Mesothelial cell of epicardium (in vitro differentiated cells): ENCODE measurements at regions not wholly inside any gene's neighbourhood (a gene's known extent, or its start where the extent isn't known, plus 50 kb on each side); places are given as distances from the start of the nearest gene placed in this dataset.

Source experiments
- DNase-seq, 2 experiments: peaks; one replicate each; pipeline ENCODE4 v3.0.0; 2021; ENCODE audit warnings: low spot score in 2 of 2; ENCODE audit not compliant: unreplicated experiment in 2 of 2
- H3K27ac Mint-ChIP-seq: 2 replicates; pipeline ENCODE4 v1.8.0; 2021; ENCODE audit warnings: mixed read lengths
- H3K27me3 Mint-ChIP-seq: 2 replicates; pipeline ENCODE4 v1.8.0; 2021; ENCODE audit warnings: low read depth, mixed read lengths
- H3K36me3 Mint-ChIP-seq: 2 replicates; pipeline ENCODE4 v1.8.0; 2021; ENCODE audit warnings: mixed read lengths
- H3K4me1 Mint-ChIP-seq: 2 replicates; pipeline ENCODE4 v1.8.0; 2021; ENCODE audit warnings: mixed read lengths
- H3K4me3 Mint-ChIP-seq: 2 replicates; pipeline ENCODE4 v1.8.0; 2021; ENCODE audit warnings: mild to moderate bottlenecking, moderate library complexity, mixed read lengths
- H3K9me3 Mint-ChIP-seq: 2 replicates; pipeline ENCODE4 v1.8.0; 2021; ENCODE audit warnings: mixed read lengths
- TF ChIP-seq, protein P1 (sequence below): fragments of 200-600 bp; sonication (generic); IDR thresholded peaks from one replicate; pipeline ENCODE4 v1.5.0; 2021; ENCODE audit warnings: antibody characterized with exemption; ENCODE audit not compliant: unreplicated experiment

GRCh38 chr11:70807195-70807543 lies 408.8 kb downstream of the CTTN start:
- Mint-ChIP-seq H3K27ac (no peak overlapping the region), H3K36me3 (no peaks in the 10 kb centered on the region), H3K4me3 (no peak overlapping the region), H3K9me3 (no peaks in the 10 kb centered on the region), H3K4me1 (peaks cover 5% of the 10 kb centered on the region), H3K27me3 (no peaks in the 10 kb centered on the region)
- TF ChIP-seq, protein P1, sequence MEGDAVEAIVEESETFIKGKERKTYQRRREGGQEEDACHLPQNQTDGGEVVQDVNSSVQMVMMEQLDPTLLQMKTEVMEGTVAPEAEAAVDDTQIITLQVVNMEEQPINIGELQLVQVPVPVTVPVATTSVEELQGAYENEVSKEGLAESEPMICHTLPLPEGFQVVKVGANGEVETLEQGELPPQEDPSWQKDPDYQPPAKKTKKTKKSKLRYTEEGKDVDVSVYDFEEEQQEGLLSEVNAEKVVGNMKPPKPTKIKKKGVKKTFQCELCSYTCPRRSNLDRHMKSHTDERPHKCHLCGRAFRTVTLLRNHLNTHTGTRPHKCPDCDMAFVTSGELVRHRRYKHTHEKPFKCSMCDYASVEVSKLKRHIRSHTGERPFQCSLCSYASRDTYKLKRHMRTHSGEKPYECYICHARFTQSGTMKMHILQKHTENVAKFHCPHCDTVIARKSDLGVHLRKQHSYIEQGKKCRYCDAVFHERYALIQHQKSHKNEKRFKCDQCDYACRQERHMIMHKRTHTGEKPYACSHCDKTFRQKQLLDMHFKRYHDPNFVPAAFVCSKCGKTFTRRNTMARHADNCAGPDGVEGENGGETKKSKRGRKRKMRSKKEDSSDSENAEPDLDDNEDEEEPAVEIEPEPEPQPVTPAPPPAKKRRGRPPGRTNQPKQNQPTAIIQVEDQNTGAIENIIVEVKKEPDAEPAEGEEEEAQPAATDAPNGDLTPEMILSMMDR: no peak
- DNase-seq: no peak

DNA sequence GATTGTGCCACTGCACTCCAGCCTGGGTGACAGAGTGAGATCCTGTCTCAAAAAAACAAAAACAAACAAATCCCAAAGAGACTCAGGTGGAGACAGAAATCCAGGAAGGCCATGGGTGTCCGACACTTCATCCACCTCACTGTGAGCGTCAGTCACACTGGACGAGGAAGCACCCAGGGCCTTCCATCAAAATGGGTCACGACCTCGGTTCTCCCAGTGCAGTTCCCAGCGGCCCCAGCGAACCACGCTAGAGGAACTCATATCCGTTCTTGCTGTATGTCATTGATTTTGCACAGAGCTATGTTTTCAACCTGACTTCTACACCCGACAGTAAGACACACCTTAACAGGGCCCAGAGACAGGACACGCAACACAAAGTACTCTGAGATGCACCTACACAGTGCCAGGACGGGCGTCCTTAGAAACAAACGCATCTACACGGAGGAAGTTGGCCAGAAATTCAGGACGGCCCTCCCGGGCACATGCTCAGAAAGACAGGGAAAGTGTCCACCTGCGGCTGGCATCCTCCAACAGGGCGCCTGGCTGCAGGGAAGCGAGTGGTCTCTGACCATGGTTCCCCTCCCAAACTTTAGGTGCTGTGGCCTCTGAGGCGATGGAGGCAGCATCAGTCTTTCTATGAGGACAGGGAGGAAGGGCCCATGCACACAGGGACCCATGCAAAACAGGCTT lies 410.5 kb downstream of the CTTN start:
- Mint-ChIP-seq H3K9me3 (no peaks in the 10 kb centered on the region), H3K27ac (no peak overlapping the region), H3K27me3 (no peaks in the 10 kb centered on the region), H3K36me3 (no peaks in the 10 kb centered on the region), H3K4me3 (no peak overlapping the region), H3K4me1 (peaks cover 5% of the 10 kb centered on the region)
- no peak for DNase-seq
- TF ChIP-seq, protein P1: no peak

DNA sequence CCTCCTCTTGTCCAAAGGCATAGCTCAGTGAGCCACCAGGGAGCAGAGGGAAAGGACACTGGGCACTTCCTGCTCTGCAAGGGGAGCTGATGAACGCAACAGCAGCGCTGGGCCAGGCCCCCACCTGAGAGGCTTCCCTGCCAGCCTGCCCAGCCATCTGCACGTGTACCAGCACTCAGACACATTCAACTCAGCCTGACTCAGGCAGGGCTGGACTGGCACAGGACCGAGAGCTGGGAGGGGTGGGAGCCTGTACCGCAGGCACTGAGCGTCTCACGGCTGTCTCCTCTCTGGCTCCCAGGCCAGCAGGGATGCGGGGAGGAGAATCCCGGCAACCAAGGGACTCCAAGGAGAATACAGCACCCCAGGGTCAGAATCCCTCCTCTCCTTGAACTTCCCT lies 411.8 kb downstream of the CTTN start:
- H3K9me3 Mint-ChIP-seq: no peaks in the 10 kb centered on the region

GRCh38 chr11:70810681-70811080 lies 412.4 kb downstream of the CTTN start:
- H3K27me3 Mint-ChIP-seq: no peaks in the 10 kb centered on the region
- no peaks in the 10 kb centered on the region for H3K9me3 Mint-ChIP-seq
- no peaks in the 10 kb centered on the region for H3K36me3 Mint-ChIP-seq
- TF ChIP-seq, protein P1: no peak
- DNase-seq: no peak
- H3K4me1 Mint-ChIP-seq: peaks cover 1% of the 10 kb centered on the region
- H3K27ac Mint-ChIP-seq: no peak overlapping the region
- no peak overlapping the region for H3K4me3 Mint-ChIP-seq

More for the DNA sequence above, 411.8 kb downstream of the CTTN start:
- TF ChIP-seq, protein P1: no peak
- DNase-seq: no peak
- Mint-ChIP-seq H3K4me1 (peaks cover 5% of the 10 kb centered on the region), H3K27me3 (no peaks in the 10 kb centered on the region), H3K36me3 (no peaks in the 10 kb centered on the region), H3K4me3 (no peak overlapping the region), H3K27ac (no peak overlapping the region)

DNA sequence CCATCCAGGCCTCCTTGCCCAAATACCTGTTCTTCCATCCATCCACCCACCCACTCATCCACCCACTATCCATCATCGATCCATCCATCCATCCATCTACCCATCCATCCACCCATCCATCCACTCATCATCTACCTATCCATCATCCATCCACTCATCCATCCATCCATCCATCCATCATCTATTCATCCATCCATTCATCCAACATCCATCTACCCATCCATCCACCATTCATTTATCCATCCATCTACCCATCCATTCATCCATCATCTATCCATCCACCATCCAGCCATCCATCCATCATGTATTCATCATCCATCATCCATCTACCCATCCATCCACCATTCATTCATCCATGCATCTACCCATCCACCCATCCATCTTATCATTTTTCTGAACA lies 413.2 kb downstream of the CTTN start:
- Mint-ChIP-seq H3K9me3 (no peaks in the 10 kb centered on the region), H3K4me1 (no peaks in the 10 kb centered on the region), H3K27ac (no peak overlapping the region), H3K4me3 (no peak overlapping the region), H3K27me3 (peaks cover 3% of the 10 kb centered on the region), H3K36me3 (no peaks in the 10 kb centered on the region)
- no peak for DNase-seq
- TF ChIP-seq, protein P1: no peak

GRCh38 chr11:70811915-70812314 lies 413.6 kb downstream of the CTTN start:
- no peak overlapping the region for H3K27ac Mint-ChIP-seq
- peaks cover 3% of the 10 kb centered on the region for H3K27me3 Mint-ChIP-seq
- TF ChIP-seq, protein P1: no peak
- no peak overlapping the region for H3K4me3 Mint-ChIP-seq
- no peaks in the 10 kb centered on the region for H3K4me1 Mint-ChIP-seq
- H3K9me3 Mint-ChIP-seq: no peaks in the 10 kb centered on the region
- no peaks in the 10 kb centered on the region for H3K36me3 Mint-ChIP-seq
- no peak for DNase-seq
